Kidney (tissue), 13 donors: ENCODE measurements at regions not wholly inside any gene's neighbourhood (a gene's known extent, or its start where the extent isn't known, plus 50 kb on each side); places are given as distances from the start of the nearest gene placed in this dataset.

Experiments used
- DNase-seq, 5 donors: peaks; one replicate each; pipeline ENCODE4 v3.0.0-alpha.2; 2013 to 2020
- FAIRE-seq: peaks from 2 replicates; lab custom pipeline; 2012; peaks lifted over from hg19 to GRCh38; lab: Jason Lieb, UNC
- H3K27ac ChIP-seq, 2 donors: one replicate each; pipeline ENCODE4 v1.7.0; 2013; ENCODE audit warnings: low read depth in 2 of 2, low read length in 2 of 2, inconsistent platforms in 1 of 2
- H3K27me3 ChIP-seq: one replicate; pipeline ENCODE4 v1.7.1; 2013; ENCODE audit warnings: low read length, inconsistent platforms; ENCODE audit not compliant: control insufficient read depth, insufficient read depth
- H3K36me3 ChIP-seq, 3 donors: one replicate each; pipeline versions ENCODE4 v1.7.0 to v1.7.1; 2013; ENCODE audit warnings: low read length in 3 of 3, control low read depth in 1 of 3, inconsistent platforms in 1 of 3; ENCODE audit not compliant: insufficient read depth in 3 of 3, control insufficient read depth in 2 of 3
- H3K4me1 ChIP-seq, 3 donors: one replicate each; pipeline versions ENCODE4 v1.7.0 to v1.7.1; 2013; ENCODE audit warnings: low read length in 3 of 3, inconsistent platforms in 1 of 3, low read depth in 1 of 3; ENCODE audit not compliant: control insufficient read depth in 2 of 3, insufficient read depth in 2 of 3
- H3K4me3 ChIP-seq, 3 donors: one replicate each; pipeline versions ENCODE4 v1.7.0 to v1.8.1; 2013; ENCODE audit warnings: low read length in 3 of 3, control low read depth in 1 of 3, inconsistent platforms in 1 of 3
- H3K9ac ChIP-seq, 3 donors: one replicate each; pipeline versions ENCODE4 v1.7.0 to v1.7.1; 2013; ENCODE audit warnings: low read length in 3 of 3, control low read depth in 1 of 3, inconsistent platforms in 1 of 3
- H3K9me3 ChIP-seq, 3 donors: one replicate each; pipeline versions ENCODE4 v1.7.0 to v1.7.1; 2013; ENCODE audit warnings: low read length in 3 of 3, control low read depth in 1 of 3, inconsistent platforms in 1 of 3; ENCODE audit not compliant: control insufficient read depth in 2 of 3, insufficient read depth in 1 of 3
- CTCF ChIP-seq: IDR thresholded peaks from 3 replicates; pipeline ENCODE4 v1.5.1; 2012; ENCODE audit warnings: mild to moderate bottlenecking, moderate library complexity, borderline replicate concordance; ENCODE audit not compliant: insufficient read depth; ENCODE audit errors: extremely low read depth
- intact Hi-C: fragments of 100-400 bp; cut with DNase I; formaldehyde crosslinking; loops from one replicate; pipeline ENCODE4 v1.11.1; 2022
- donor health status: control.
- donor health status: control.
- donor health status: control.
- donor health status: control.
- donor health status: control.
- donor health status: DM: yes; HTN: yes; CAD: no.
- donor health status: Normal renal cell carcinoma (clear cell type).

- no peak overlapping the region for H3K27ac ChIP-seq
- no peak for FAIRE-seq
- H3K9ac ChIP-seq, result no peak overlapping the region
- no peaks in the 10 kb centered on the region for H3K9me3 ChIP-seq
- no peak overlapping the region for H3K4me3 ChIP-seq
- no peaks in the 10 kb centered on the region for H3K27me3 ChIP-seq
- no peaks in the 10 kb centered on the region for H3K4me1 ChIP-seq
- intact Hi-C loops, result no loop called here
- TF ChIP-seq CTCF, result no peak
- DNase-seq, result peak in 1 of 5 donors; percentile 61
- H3K36me3 ChIP-seq, result no peaks in the 10 kb centered on the region
Observed at GRCh38 chr17:12386225-12386624, 279.5 kb upstream of the MYOCD start.

DNA sequence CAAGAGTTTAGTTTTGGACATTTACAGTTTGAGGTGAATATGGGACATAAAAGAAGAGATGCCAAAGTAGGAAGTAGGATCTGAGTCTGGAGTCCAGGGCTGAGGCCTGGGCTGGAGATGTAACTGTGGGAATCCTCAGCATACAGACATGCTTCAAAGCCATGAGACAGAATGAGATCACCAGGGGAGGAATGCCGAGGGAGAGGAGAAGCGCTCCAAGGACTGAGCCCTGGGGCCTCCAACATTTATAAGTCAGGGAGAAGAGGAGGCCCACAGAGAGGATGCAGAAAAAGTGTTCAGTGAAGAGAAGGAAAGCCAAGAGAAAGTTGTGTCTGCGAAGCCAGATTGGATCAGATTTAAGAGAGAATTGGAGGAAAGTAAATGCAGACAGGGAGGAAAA is 277.5 kb upstream of the MYOCD start:
- no peak overlapping the region for H3K9ac ChIP-seq
- no peaks in the 10 kb centered on the region for H3K9me3 ChIP-seq
- DNase-seq, result no peak
- no peak overlapping the region for H3K4me3 ChIP-seq
- H3K36me3 ChIP-seq, result no peaks in the 10 kb centered on the region
- no peak for TF ChIP-seq CTCF
- H3K27me3 ChIP-seq, result no peaks in the 10 kb centered on the region
- H3K4me1 ChIP-seq, result no peaks in the 10 kb centered on the region
- no peak overlapping the region for H3K27ac ChIP-seq
- no peak for FAIRE-seq
- intact Hi-C loops, result no loop called here

DNA sequence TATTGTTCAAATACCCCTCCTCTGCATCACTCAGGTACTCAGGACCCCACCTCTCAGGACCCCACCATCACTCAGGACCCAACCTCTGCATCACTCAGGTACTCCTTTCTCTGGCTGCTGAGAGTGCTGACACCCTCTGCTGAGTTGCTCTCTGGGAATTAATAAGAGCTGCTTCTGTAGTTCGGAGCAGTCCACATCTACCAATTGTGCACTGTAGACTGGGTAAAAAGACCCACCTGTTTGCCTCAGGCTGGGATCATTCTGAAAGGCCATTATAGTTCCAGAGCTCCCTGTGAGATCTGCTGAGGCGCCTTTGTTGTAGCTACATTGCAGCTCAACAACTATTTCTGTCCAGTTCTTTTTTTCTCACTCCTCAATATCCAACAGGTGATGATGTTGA is 276.3 kb upstream of the MYOCD start:
- Histone ChIP-seq H3K4me1 (no peaks in the 10 kb centered on the region), H3K9me3 (no peaks in the 10 kb centered on the region), H3K27me3 (no peaks in the 10 kb centered on the region), H3K4me3 (no peak overlapping the region), H3K27ac (no peak overlapping the region), H3K9ac (no peak overlapping the region), H3K36me3 (no peaks in the 10 kb centered on the region)
- FAIRE-seq (no peak), DNase-seq (no peak)
- no peak for TF ChIP-seq CTCF
- intact Hi-C loops, result no loop called here

- Histone ChIP-seq H3K27me3 (no peaks in the 10 kb centered on the region), H3K9me3 (no peaks in the 10 kb centered on the region), H3K9ac (no peak overlapping the region), H3K4me1 (no peaks in the 10 kb centered on the region), H3K27ac (no peak overlapping the region), H3K36me3 (no peaks in the 10 kb centered on the region), H3K4me3 (no peak overlapping the region)
- FAIRE-seq (no peak), DNase-seq (no peak)
- intact Hi-C loops, result no loop called here
- no peak for TF ChIP-seq CTCF
Observed at GRCh38 chr17:12390631-12391030, 275.1 kb upstream of the MYOCD start.
